Activated T-cell treated with anti-CD3 and anti-CD28 coated beads, Interleukin-2, amount 50 U/mL, for 4 hours (primary cell): ENCODE measurements at regions not wholly inside any gene's neighbourhood (a gene's known extent, or its start where the extent isn't known, plus 50 kb on each side); places are given as distances from the start of the nearest gene placed in this dataset.

ENCODE experiments used
- ATAC-seq, 2 donors: fragments of 200-7000 bp; cut with Tn5 transposase; one replicate each; pipeline ENCODE4 v1.10.0; 2021
- DNase-seq: peaks from one replicate; pipeline ENCODE4 v3.0.0-alpha.2; 2020
- H3K27me3 Mint-ChIP-seq: one replicate; pipeline ENCODE4 v1.8.0; 2021; ENCODE audit warnings: low read depth, mixed read lengths
- H3K36me3 Mint-ChIP-seq: one replicate; pipeline ENCODE4 v1.8.0; 2022; ENCODE audit warnings: mixed read lengths; ENCODE audit not compliant: insufficient read depth
- H3K4me1 Mint-ChIP-seq: one replicate; pipeline ENCODE4 v1.8.0; 2021; ENCODE audit warnings: low read depth, mixed read lengths
- H3K4me3 Mint-ChIP-seq: one replicate; pipeline ENCODE4 v1.8.0; 2021; ENCODE audit warnings: mild to moderate bottlenecking, moderate library complexity, mixed read lengths
- H3K9me3 Mint-ChIP-seq: one replicate; pipeline ENCODE4 v1.8.0; 2021; ENCODE audit warnings: mixed read lengths

DNA sequence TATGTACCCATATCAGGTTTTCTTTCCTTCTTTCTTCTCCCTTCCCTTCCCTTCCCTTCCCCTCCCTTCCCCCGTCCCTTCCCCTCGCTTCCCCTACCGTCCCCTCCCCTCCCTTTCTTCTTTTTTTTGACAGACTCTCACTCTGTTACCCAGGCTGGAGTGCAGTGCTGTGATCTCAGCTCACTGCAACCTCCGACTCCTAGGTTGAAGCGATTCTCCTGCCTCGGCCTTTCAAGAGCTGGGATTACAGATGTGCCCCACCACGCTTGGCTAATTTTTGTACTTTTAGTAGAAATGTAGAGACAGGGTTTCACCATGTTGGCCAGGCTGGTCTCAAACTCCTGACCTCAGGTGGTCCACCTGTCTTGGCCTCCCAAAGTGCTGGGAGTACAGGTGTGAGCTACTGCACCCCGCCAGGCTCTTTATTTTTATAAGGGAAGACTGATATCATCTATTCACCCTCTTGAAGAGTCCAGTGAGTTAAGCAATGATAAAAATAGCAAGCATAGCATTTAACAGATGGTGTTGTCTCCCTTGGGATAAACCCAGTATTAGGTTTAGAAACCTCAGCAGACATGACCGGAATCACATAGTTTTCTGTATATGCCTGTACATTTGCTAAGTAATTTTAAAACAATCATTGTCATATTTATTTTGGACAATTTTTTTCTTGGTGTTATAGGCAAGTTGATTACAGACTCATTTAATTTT lies 888.4 kb downstream of the TRIB2 start:
- Mint-ChIP-seq H3K9me3 (no peaks in the 10 kb centered on the region), H3K27me3 (no peaks in the 10 kb centered on the region), H3K4me3 (no peak overlapping the region), H3K4me1 (no peaks in the 10 kb centered on the region), H3K36me3 (no peaks in the 10 kb centered on the region)
- no peak for ATAC-seq
- DNase-seq, result no peak

DNA sequence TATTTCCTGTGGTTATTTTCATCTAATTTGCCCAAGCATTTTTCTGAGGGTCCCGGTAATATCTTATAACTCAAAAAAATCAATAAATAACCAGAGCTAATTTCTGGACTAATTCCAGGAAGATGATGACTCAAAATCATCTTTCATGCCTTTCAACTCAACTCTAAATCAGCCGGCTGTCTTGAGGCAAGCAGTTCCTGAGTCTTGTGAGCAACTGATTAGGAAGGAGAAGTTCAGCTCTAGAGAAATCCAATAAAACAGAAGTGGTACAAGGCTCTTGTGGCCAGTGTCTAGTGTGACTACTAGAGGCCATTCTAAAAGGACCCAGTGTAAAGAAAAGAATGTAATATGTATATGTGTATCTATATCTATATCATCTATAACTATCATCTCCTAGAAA lies 890.4 kb downstream of the TRIB2 start:
- H3K27me3 Mint-ChIP-seq, result no peaks in the 10 kb centered on the region
- no peak for ATAC-seq
- DNase-seq, result no peak
- H3K4me3 Mint-ChIP-seq, result no peak overlapping the region
- H3K9me3 Mint-ChIP-seq, result peaks cover 4% of the 10 kb centered on the region
- H3K36me3 Mint-ChIP-seq, result no peaks in the 10 kb centered on the region
- no peaks in the 10 kb centered on the region for H3K4me1 Mint-ChIP-seq

GRCh38 chr2:13611939-13612338 lies 895.2 kb downstream of the TRIB2 start:
- no peaks in the 10 kb centered on the region for H3K4me1 Mint-ChIP-seq
- DNase-seq, result no peak
- no peaks in the 10 kb centered on the region for H3K36me3 Mint-ChIP-seq
- no peak for ATAC-seq
- H3K4me3 Mint-ChIP-seq, result no peak overlapping the region
- H3K9me3 Mint-ChIP-seq, result peaks cover 4% of the 10 kb centered on the region
- H3K27me3 Mint-ChIP-seq, result no peaks in the 10 kb centered on the region

GRCh38 chr2:13616059-13616458 lies 899.3 kb downstream of the TRIB2 start:
- H3K9me3 Mint-ChIP-seq, result peaks cover 11% of the 10 kb centered on the region
- DNase-seq, result no peak
- no peak for ATAC-seq
- no peaks in the 10 kb centered on the region for H3K4me1 Mint-ChIP-seq
- H3K36me3 Mint-ChIP-seq, result no peaks in the 10 kb centered on the region
- no peaks in the 10 kb centered on the region for H3K27me3 Mint-ChIP-seq
- H3K4me3 Mint-ChIP-seq, result no peak overlapping the region

DNA sequence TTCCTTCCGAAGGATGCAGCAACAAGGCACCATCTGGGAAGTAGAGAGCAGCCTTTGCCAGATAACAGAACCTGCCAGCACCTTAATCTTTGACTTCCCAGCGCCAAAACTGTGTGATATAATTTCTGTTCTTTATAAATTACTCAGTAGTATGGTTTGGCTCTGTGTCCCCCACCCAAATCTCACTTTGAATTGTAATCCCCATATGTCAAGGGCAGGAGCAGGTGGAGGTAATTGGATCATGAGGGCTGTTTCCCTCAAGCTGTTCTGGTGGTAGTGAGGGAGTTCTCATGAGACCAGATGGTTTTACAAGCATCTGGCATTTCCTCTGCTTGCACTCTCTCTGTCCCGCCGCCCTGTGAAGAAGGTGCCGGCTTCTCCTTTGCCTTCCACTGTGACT lies 899.9 kb downstream of the TRIB2 start:
- H3K4me3 Mint-ChIP-seq, result no peak overlapping the region
- ATAC-seq (no peak), DNase-seq (no peak)
- peaks cover 9% of the 10 kb centered on the region for H3K9me3 Mint-ChIP-seq
- no peaks in the 10 kb centered on the region for H3K4me1 Mint-ChIP-seq
- no peaks in the 10 kb centered on the region for H3K36me3 Mint-ChIP-seq
- no peaks in the 10 kb centered on the region for H3K27me3 Mint-ChIP-seq

DNA sequence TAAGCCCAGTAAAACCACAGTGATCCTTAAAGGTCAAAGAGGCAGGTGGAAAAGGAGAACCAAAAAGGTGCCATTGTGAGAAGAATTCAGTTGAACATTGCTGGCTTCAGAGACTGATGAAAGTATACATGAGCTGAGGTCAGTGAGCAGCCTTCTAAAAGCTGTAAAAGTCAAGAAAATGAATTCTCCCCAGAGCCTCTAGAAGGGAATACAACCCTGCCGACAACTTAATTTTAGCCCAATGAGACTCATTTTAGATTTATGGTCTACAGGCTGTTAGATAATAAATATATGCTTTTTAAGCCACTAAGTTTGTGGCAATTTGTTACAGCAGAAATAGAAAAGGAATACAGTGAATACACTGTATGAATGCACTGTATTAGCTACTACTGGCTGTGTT lies 911.4 kb downstream of the TRIB2 start:
- H3K4me1 Mint-ChIP-seq, result no peaks in the 10 kb centered on the region
- no peaks in the 10 kb centered on the region for H3K27me3 Mint-ChIP-seq
- no peak overlapping the region for H3K4me3 Mint-ChIP-seq
- no peak for DNase-seq
- H3K9me3 Mint-ChIP-seq, result peaks cover 11% of the 10 kb centered on the region
- no peak for ATAC-seq
- H3K36me3 Mint-ChIP-seq, result no peaks in the 10 kb centered on the region

DNA sequence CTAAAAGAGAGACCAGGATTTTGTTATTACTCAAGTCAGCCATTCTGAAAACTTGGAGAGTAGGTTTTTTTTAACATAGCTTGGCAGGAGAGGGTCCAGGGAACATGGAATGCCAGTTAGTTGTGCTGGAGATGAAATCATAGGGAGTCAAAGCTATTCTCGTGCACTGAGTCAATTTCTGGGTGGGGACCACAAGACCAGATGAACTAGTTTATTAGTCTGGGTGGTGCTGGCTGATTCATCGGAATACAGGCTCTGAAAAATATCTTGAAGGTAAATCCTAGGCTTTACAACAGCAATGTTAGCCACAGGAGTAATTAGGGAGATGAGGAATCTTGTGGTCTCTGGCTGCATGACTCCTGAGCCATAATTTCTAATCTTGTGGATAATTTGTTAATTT lies 921.4 kb downstream of the TRIB2 start:
- DNase-seq (no peak), ATAC-seq (no peak)
- no peaks in the 10 kb centered on the region for H3K36me3 Mint-ChIP-seq
- peaks cover 3% of the 10 kb centered on the region for H3K9me3 Mint-ChIP-seq
- H3K4me1 Mint-ChIP-seq, result no peaks in the 10 kb centered on the region
- H3K4me3 Mint-ChIP-seq, result no peak overlapping the region
- no peaks in the 10 kb centered on the region for H3K27me3 Mint-ChIP-seq

- ATAC-seq (no peak), DNase-seq (no peak)
- Mint-ChIP-seq H3K27me3 (no peaks in the 10 kb centered on the region), H3K4me3 (no peak overlapping the region), H3K4me1 (no peaks in the 10 kb centered on the region), H3K36me3 (no peaks in the 10 kb centered on the region), H3K9me3 (peaks cover 8% of the 10 kb centered on the region)
Measured at GRCh38 chr2:13649918-13650317, 933.2 kb downstream of the TRIB2 start.

DNA sequence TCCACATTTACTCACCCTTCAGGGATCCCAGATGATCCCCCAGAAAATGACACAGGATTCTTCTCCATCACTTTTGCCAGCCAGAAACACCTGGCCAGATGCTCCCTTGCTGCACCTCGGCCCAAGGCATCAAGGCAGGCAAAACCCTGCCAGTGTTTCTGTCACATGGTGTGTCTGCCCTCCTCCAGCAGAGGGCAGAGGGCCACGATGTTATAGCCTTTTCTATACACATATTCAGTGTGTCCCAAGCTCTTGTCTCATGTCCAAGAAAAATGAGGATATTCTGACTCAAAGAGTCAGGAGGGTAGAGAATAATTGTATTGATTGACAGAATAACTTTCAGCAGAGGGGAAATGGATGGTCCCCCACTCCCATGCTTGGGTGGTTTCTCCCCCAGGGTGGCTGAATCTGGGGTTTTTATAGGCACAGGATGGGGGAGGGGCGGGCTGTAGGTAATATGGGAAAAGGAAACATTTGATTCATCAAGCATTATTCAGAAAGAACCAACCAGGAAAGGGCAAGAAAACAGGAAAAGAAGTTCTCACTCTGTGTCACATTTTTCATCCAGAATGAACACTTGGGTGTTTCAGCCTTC lies 933.9 kb downstream of the TRIB2 start:
- no peak overlapping the region for H3K4me3 Mint-ChIP-seq
- no peaks in the 10 kb centered on the region for H3K4me1 Mint-ChIP-seq
- DNase-seq (no peak), ATAC-seq (no peak)
- H3K36me3 Mint-ChIP-seq, result no peaks in the 10 kb centered on the region
- peaks cover 3% of the 10 kb centered on the region for H3K9me3 Mint-ChIP-seq
- H3K27me3 Mint-ChIP-seq, result no peaks in the 10 kb centered on the region

GRCh38 chr2:13651684-13652131 lies 935.0 kb downstream of the TRIB2 start:
- no peaks in the 10 kb centered on the region for H3K27me3 Mint-ChIP-seq
- H3K36me3 Mint-ChIP-seq, result no peaks in the 10 kb centered on the region
- no peak overlapping the region for H3K4me3 Mint-ChIP-seq
- H3K4me1 Mint-ChIP-seq, result no peaks in the 10 kb centered on the region
- no peaks in the 10 kb centered on the region for H3K9me3 Mint-ChIP-seq
- ATAC-seq (no peak), DNase-seq (no peak)

GRCh38 chr2:13652531-13653313 lies 936.0 kb downstream of the TRIB2 start:
- DNase-seq, result no peak
- Mint-ChIP-seq H3K9me3 (no peaks in the 10 kb centered on the region), H3K4me1 (no peaks in the 10 kb centered on the region), H3K27me3 (no peaks in the 10 kb centered on the region), H3K4me3 (no peak overlapping the region), H3K36me3 (no peaks in the 10 kb centered on the region)
- ATAC-seq, result no peak

DNA sequence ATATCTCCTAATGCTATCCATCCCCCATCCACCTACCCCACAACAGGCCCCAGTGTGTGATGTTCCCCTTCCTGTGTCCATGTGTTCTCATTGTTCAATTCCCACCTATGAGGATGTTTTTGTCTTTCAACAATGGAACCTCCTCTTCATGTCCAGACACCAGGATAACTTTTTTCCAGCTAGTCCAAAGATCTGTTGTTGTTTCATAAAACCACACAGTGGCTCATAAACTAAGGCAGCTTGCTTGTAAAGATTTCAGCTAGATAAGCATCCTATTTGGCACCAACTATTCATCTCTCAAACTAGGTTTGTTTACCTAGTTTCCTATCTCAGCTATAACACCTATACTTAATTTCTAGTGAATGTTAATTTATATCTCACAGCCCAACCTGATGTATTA lies 937.7 kb downstream of the TRIB2 start:
- no peak for ATAC-seq
- H3K27me3 Mint-ChIP-seq, result no peaks in the 10 kb centered on the region
- H3K4me3 Mint-ChIP-seq, result no peak overlapping the region
- no peaks in the 10 kb centered on the region for H3K36me3 Mint-ChIP-seq
- DNase-seq, result no peak
- H3K4me1 Mint-ChIP-seq, result no peaks in the 10 kb centered on the region
- H3K9me3 Mint-ChIP-seq, result no peaks in the 10 kb centered on the region

GRCh38 chr2:13660231-13660630 lies 943.5 kb downstream of the TRIB2 start:
- Mint-ChIP-seq H3K27me3 (no peaks in the 10 kb centered on the region), H3K9me3 (peaks cover 12% of the 10 kb centered on the region), H3K36me3 (no peaks in the 10 kb centered on the region), H3K4me1 (no peaks in the 10 kb centered on the region), H3K4me3 (no peak overlapping the region)
- ATAC-seq (no peak), DNase-seq (no peak)

DNA sequence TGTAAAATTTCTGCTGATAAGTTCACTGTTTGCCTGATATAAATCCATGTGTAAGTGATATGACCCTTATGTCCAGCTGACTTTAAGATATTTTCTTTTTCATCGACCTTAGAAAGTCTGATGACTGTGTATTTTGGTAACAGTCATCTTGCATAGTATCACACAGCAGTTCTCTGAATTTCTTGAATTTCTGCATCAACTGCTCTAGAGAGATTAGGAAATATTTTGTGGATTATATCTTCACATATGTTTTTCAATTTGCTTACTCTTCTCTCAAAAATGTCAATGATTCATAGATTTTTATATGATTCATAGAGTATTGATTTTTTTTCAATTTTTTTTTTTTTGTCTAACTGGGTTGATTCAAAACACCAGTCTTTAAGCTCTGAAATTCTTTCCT lies 945.3 kb downstream of the TRIB2 start:
- H3K9me3 Mint-ChIP-seq, result peaks cover 12% of the 10 kb centered on the region
- H3K27me3 Mint-ChIP-seq, result no peaks in the 10 kb centered on the region
- H3K36me3 Mint-ChIP-seq, result no peaks in the 10 kb centered on the region
- H3K4me3 Mint-ChIP-seq, result no peak overlapping the region
- no peaks in the 10 kb centered on the region for H3K4me1 Mint-ChIP-seq
- DNase-seq (no peak), ATAC-seq (no peak)
